OCI-LY7 (cell line): ENCODE measurements at regions not wholly inside any gene's neighbourhood (a gene's known extent, or its start where the extent isn't known, plus 50 kb on each side); places are given as distances from the start of the nearest gene placed in this dataset.

Source experiments
- BruUV-seq: library from RNA; stranded (reverse); fragments of 400-500 nt; replicated peaks from 2 replicates; lab custom pipeline; 2021; lab: Mats Ljungman, UMichigan
- CTCF ChIA-PET: fragments of 300-600 bp; sonication (Branson Sonifier 250); formaldehyde crosslinking; loops from one replicate; lab custom pipeline; 2022; ENCODE audit warnings: antibody characterized with exemption; ENCODE audit not compliant: unreplicated experiment; lab: Charles Lee
- POLR2A ChIA-PET: fragments of 300-600 bp; sonication (Branson Sonifier 250); formaldehyde crosslinking; loops from one replicate; lab custom pipeline; 2022; ENCODE audit warnings: antibody characterized with exemption; lab: Charles Lee
- DNase-seq: peaks from one replicate; pipeline ENCODE4 v3.0.0-alpha.2; 2015; ENCODE audit warnings: low spot score
- H2AFZ ChIP-seq: fragments of 200-600 bp; sonication (generic), shearing (Covaris generic); 2 replicates; pipeline ENCODE4 v1.6.1; 2014; ENCODE audit warnings: mild to moderate bottlenecking, antibody characterized with exemption, low read length, moderate library complexity
- H3K27ac ChIP-seq: fragments of 200-600 bp; sonication (generic); 2 replicates; pipeline ENCODE4 v1.5.1; 2014; ENCODE audit warnings: mixed run types, low read depth, mild to moderate bottlenecking, moderate library complexity, low read length, inconsistent platforms; ENCODE audit not compliant: poor library complexity, severe bottlenecking
- H3K36me3 ChIP-seq: fragments of 200-600 bp; sonication (generic); 2 replicates; pipeline ENCODE4 v1.6.1; 2014; ENCODE audit warnings: mild to moderate bottlenecking, antibody characterized with exemption, low read length, moderate library complexity, mixed read lengths; ENCODE audit not compliant: insufficient read depth
- H3K4me1 ChIP-seq: fragments of 200-600 bp; sonication (generic); 2 replicates; pipeline ENCODE4 v1.5.1; 2014; ENCODE audit warnings: mild to moderate bottlenecking, low read length; ENCODE audit not compliant: insufficient read depth, poor library complexity, severe bottlenecking
- H3K4me2 ChIP-seq: fragments of 200-600 bp; sonication (generic); 2 replicates; pipeline ENCODE4 v1.6.1; 2014; ENCODE audit warnings: mild to moderate bottlenecking, low read length
- H3K4me3 ChIP-seq: fragments of 200-600 bp; sonication (generic); 2 replicates; pipeline ENCODE4 v1.5.1; 2014; ENCODE audit warnings: mild to moderate bottlenecking, low read depth, low read length; ENCODE audit not compliant: poor library complexity, severe bottlenecking
- H3K79me2 ChIP-seq: fragments of 200-600 bp; sonication (generic); 2 replicates; pipeline ENCODE4 v1.6.1; 2016; ENCODE audit warnings: low read depth, mild to moderate bottlenecking, low read length, moderate library complexity, mixed read lengths; ENCODE audit not compliant: insufficient read depth
- H3K9me2 ChIP-seq: fragments of 200-600 bp; sonication (generic); 2 replicates; pipeline ENCODE4 v1.6.1; 2016; ENCODE audit warnings: mild to moderate bottlenecking, low read length, mixed read lengths; ENCODE audit not compliant: insufficient read depth
- H3K9me3 ChIP-seq: fragments of 200-600 bp; sonication (generic); 2 replicates; pipeline ENCODE4 v1.6.1; 2014; ENCODE audit warnings: mild to moderate bottlenecking, mixed run types, low read length, mixed read lengths
- H4K20me1 ChIP-seq: fragments of 200-600 bp; sonication (generic); 2 replicates; pipeline ENCODE4 v1.6.1; 2014; ENCODE audit warnings: mild to moderate bottlenecking, antibody characterized with exemption, low read length, moderate library complexity, mixed read lengths; ENCODE audit not compliant: insufficient read depth
- CTCF ChIP-seq: fragments of 200-600 bp; sonication (generic); conservative IDR thresholded peaks from 2 replicates; pipeline ENCODE4 v1.5.1; 2014; ENCODE audit warnings: mild to moderate bottlenecking, antibody characterized with exemption, low read length, moderate library complexity, mixed read lengths
- EZH2phosphoT487 ChIP-seq: fragments of 200-600 bp; sonication (generic); IDR thresholded peaks from 2 replicates; pipeline ENCODE4 v1.6.1; 2018; ENCODE audit warnings: low read depth, borderline replicate concordance, mild to moderate bottlenecking, mixed run types, antibody characterized with exemption, low read length, moderate library complexity, mixed read lengths
- intact Hi-C: fragments of 100-400 bp; cut with micrococcal nuclease; formaldehyde crosslinking; loops from one replicate; pipeline ENCODE4 v1.10.0; 2022; ENCODE audit not compliant: unreplicated experiment

GRCh38 chr19:27775395-27775794 is 1437.6 kb downstream of the UQCRFS1 start:
- H4K20me1 ChIP-seq = no peaks in the 10 kb centered on the region
- no peaks in the 10 kb centered on the region for H3K9me2 ChIP-seq
- peaks cover 3% of the 10 kb centered on the region for H3K79me2 ChIP-seq
- H3K36me3 ChIP-seq = peaks cover 49% of the 10 kb centered on the region
- TF ChIP-seq CTCF (no peak), EZH2phosphoT487 (no peak)
- peaks cover 5% of the 10 kb centered on the region; the same call in 1 of the 2 replicates for H3K9me3 ChIP-seq
- ChIA-PET CTCF (no interaction called here), POLR2A (no interaction called here)
- no peak overlapping the region for H3K27ac ChIP-seq
- no peak overlapping the region for H2AFZ ChIP-seq
- H3K4me1 ChIP-seq = peaks cover 9% of the 10 kb centered on the region
- H3K4me3 ChIP-seq = no peak overlapping the region
- BruUV-seq = no TSS peak
- intact Hi-C loops = no loop called here
- peak; percentile 22 for DNase-seq
- no peak overlapping the region for H3K4me2 ChIP-seq

- BruUV-seq = no TSS peak
Observed at GRCh38 chr19:27774827-27775226, 1438.1 kb downstream of the UQCRFS1 start.

More at GRCh38 chr19:27774827-27775226, 1438.1 kb downstream of the UQCRFS1 start:
- Histone ChIP-seq H3K9me2 (no peaks in the 10 kb centered on the region), H3K4me2 (no peak overlapping the region), H2AFZ (no peak overlapping the region), H3K9me3 (peaks cover 5% of the 10 kb centered on the region; the same call in 1 of the 2 replicates), H3K27ac (no peak overlapping the region), H3K79me2 (no peaks in the 10 kb centered on the region; the same call in none of the 2 replicates), H3K36me3 (peaks cover 49% of the 10 kb centered on the region), H3K4me3 (no peak overlapping the region), H4K20me1 (no peaks in the 10 kb centered on the region), H3K4me1 (peaks cover 3% of the 10 kb centered on the region)
- POLR2A ChIA-PET = no interaction called here
- TF ChIP-seq EZH2phosphoT487 = no peak
- TF ChIP-seq CTCF = peak; percentile 76
- CTCF ChIA-PET = no interaction called here
- peak; percentile 67 for DNase-seq
- intact Hi-C loops = no loop called here
